ENCODE measurements at regions not wholly inside any gene's neighbourhood (a gene's known extent, or its start where the extent isn't known, plus 50 kb on each side); places are given as distances from the start of the nearest gene placed in this dataset.

- no peak for TF ChIP-seq POLR2A (IDR thresholded peaks at IDR 0.05)
- TF ChIP-seq, protein P1, sequence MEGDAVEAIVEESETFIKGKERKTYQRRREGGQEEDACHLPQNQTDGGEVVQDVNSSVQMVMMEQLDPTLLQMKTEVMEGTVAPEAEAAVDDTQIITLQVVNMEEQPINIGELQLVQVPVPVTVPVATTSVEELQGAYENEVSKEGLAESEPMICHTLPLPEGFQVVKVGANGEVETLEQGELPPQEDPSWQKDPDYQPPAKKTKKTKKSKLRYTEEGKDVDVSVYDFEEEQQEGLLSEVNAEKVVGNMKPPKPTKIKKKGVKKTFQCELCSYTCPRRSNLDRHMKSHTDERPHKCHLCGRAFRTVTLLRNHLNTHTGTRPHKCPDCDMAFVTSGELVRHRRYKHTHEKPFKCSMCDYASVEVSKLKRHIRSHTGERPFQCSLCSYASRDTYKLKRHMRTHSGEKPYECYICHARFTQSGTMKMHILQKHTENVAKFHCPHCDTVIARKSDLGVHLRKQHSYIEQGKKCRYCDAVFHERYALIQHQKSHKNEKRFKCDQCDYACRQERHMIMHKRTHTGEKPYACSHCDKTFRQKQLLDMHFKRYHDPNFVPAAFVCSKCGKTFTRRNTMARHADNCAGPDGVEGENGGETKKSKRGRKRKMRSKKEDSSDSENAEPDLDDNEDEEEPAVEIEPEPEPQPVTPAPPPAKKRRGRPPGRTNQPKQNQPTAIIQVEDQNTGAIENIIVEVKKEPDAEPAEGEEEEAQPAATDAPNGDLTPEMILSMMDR (IDR thresholded peaks at IDR 0.05), result no peak
- no peak for TF ChIP-seq POLR2AphosphoS5 (IDR thresholded peaks at IDR 0.05; ENCODE audit: insufficient read depth in 1 of 2, low read depth in 1 of 2)
Observed at GRCh38 chr19:28948566-28948965, 264.4 kb downstream of the UQCRFS1 start.

Measured in vagina (tissue), 2 donors.